HepG2 (cell line): ENCODE measurements at regions not wholly inside any gene's neighbourhood (a gene's known extent, or its start where the extent isn't known, plus 50 kb on each side); places are given as distances from the start of the nearest gene placed in this dataset.

ENCODE experiments used
- ATAC-seq: fragments of 200-7000 bp; cut with Tn5 transposase; 3 replicates; pipeline ENCODE4 v1.9.1; 2020; ENCODE audit warnings: mild to moderate bottlenecking, moderate library complexity
- BruUV-seq: library from RNA; stranded (reverse); fragments of 400-500 nt; replicated peaks from 2 replicates; lab custom pipeline; 2021; lab: Mats Ljungman, UMichigan
- CTCF ChIA-PET: fragments of 300-600 bp; formaldehyde crosslinking; extraction: SDS; loops from one replicate; lab custom pipeline; 2021; ENCODE audit warnings: low total read pairs, inconsistent platforms, low intra/inter-chr PET ratio; lab: Yijun Ruan, JAX
- POLR2A ChIA-PET: fragments of 350-600 bp; sonication (Branson Sonifier 250); formaldehyde crosslinking; loops from one replicate; lab custom pipeline; 2020; ENCODE audit warnings: antibody characterized with exemption, inconsistent platforms; lab: Yijun Ruan, JAX
- DNase-seq: peaks from one replicate; pipeline ENCODE4 v3.0.0-alpha.2; 2015; ENCODE audit warnings: low spot score
- FAIRE-seq: peaks from 3 replicates; lab custom pipeline; 2011; peaks lifted over from hg19 to GRCh38; lab: Jason Lieb, UNC
- H2AFZ ChIP-seq: one replicate; pipeline ENCODE4 v1.6.1; 2011; ENCODE audit warnings: low read length, inconsistent platforms
- H3K27ac ChIP-seq: fragments of 300-600 bp; 3 replicates; pipeline ENCODE4 v1.8.0; 2011; ENCODE audit warnings: mixed run types, mild to moderate bottlenecking, mixed read lengths, low read length, inconsistent platforms; ENCODE audit not compliant: insufficient read depth; ENCODE audit errors: extremely low read length
- H3K27me3 ChIP-seq, 2 experiments: fragments of 200-600 bp in 1 of 2; 2 replicates in 1 of 2; 3 replicates in 1 of 2; pipeline versions ENCODE4 v1.6.0 to v1.8.0; 2011; ENCODE audit warnings: low read length in 2 of 2, mild to moderate bottlenecking in 2 of 2, moderate library complexity in 2 of 2, inconsistent platforms in 1 of 2; ENCODE audit not compliant: insufficient read depth in 2 of 2, control insufficient read depth in 1 of 2
- H3K36me3 ChIP-seq, 2 experiments: fragments of 200-600 bp in 1 of 2; replicated peaks in 1 of 2; 2 replicates in 1 of 2; 3 replicates in 1 of 2; pipeline versions ENCODE4 v1.5.1 to v1.8.0; 2011; ENCODE audit warnings: low read length in 2 of 2, inconsistent platforms in 1 of 2; ENCODE audit not compliant: insufficient read depth in 2 of 2, control insufficient read depth in 1 of 2
- H3K4me1 ChIP-seq: 2 replicates; pipeline ENCODE4 v1.5.1; 2012; ENCODE audit warnings: low read length, inconsistent platforms; ENCODE audit not compliant: insufficient read depth
- H3K4me2 ChIP-seq: 2 replicates; pipeline ENCODE4 v1.6.0; 2011; ENCODE audit warnings: low read depth, low read length, inconsistent platforms
- H3K4me3 ChIP-seq, 3 experiments: fragments of 200-600 bp in 1 of 3; sonication (generic), shearing (Covaris generic) in 1 of 3; replicated peaks in 1 of 3; 2 replicates each; pipeline ENCODE4 v1.5.1; 2011 to 2016; ENCODE audit warnings: low read length in 3 of 3, inconsistent platforms in 2 of 3, low read depth in 2 of 3, mild to moderate bottlenecking in 2 of 3, control low read depth in 1 of 3, mixed read lengths in 1 of 3; ENCODE audit not compliant: insufficient read depth in 1 of 3
- H3K79me2 ChIP-seq: one replicate; pipeline ENCODE4 v1.6.1; 2011; ENCODE audit warnings: low read length, inconsistent platforms; ENCODE audit not compliant: insufficient read depth
- H3K9ac ChIP-seq: 2 replicates; pipeline ENCODE4 v1.6.0; 2011; ENCODE audit warnings: mild to moderate bottlenecking, low read depth, low read length, inconsistent platforms; ENCODE audit not compliant: insufficient read depth
- H3K9me3 ChIP-seq: 2 replicates; pipeline ENCODE4 v1.5.1; 2012; ENCODE audit warnings: mild to moderate bottlenecking, low read length
- H4K20me1 ChIP-seq: 2 replicates; pipeline ENCODE4 v1.6.0; 2011; ENCODE audit warnings: inconsistent platforms, mild to moderate bottlenecking, low read length, moderate library complexity; ENCODE audit not compliant: insufficient read depth
- DR1 ChIP-seq: sonication (generic); formaldehyde crosslinking; IDR thresholded peaks from 2 replicates; pipeline ENCODE4 v1.8.0; 2021; ENCODE audit warnings: mild to moderate bottlenecking, missing genetic modification reagents, inconsistent platforms
- GATAD1 ChIP-seq: IDR thresholded peaks from 2 replicates; pipeline ENCODE4 v1.6.1; 2016; ENCODE audit warnings: missing genetic modification reagents, missing compliant biosample characterization
- HBP1 ChIP-seq: IDR thresholded peaks from 2 replicates; pipeline ENCODE4 v1.6.1; 2016; ENCODE audit warnings: low read depth, control low read depth
- JDP2 ChIP-seq: sonication (generic); formaldehyde crosslinking; IDR thresholded peaks from 2 replicates; pipeline ENCODE4 v1.8.1; 2022; ENCODE audit warnings: missing genetic modification reagents, borderline replicate concordance
- KLF11 ChIP-seq: IDR thresholded peaks from 2 replicates; pipeline ENCODE4 v1.6.1; 2016; ENCODE audit warnings: missing compliant biosample characterization
- MEIS1 ChIP-seq: sonication (generic); formaldehyde crosslinking; IDR thresholded peaks from 2 replicates; pipeline ENCODE4 v1.9.0; 2021; ENCODE audit warnings: mild to moderate bottlenecking, missing genetic modification reagents, moderate library complexity, borderline replicate concordance
- NCOA5 ChIP-seq: sonication (generic); formaldehyde crosslinking; IDR thresholded peaks from 2 replicates; pipeline ENCODE4 v1.4.0; 2020; ENCODE audit warnings: missing genetic modification reagents
- PLRG1 ChIP-seq: fragments of 450-650 bp; conservative IDR thresholded peaks from 2 replicates; pipeline ENCODE4 v1.6.1; 2016
- RCOR2 ChIP-seq: IDR thresholded peaks from 2 replicates; pipeline ENCODE4 v1.6.1; 2016; ENCODE audit warnings: missing biosample characterization, missing genetic modification reagents
- SOX6 ChIP-seq, 2 experiments: fragments of 450-650 bp in 1 of 2; sonication (generic) in 1 of 2; formaldehyde crosslinking in 1 of 2; IDR thresholded peaks; 2 replicates each; pipeline versions ENCODE4 v1.4.0 to v1.6.1; 2017 to 2020; ENCODE audit warnings: antibody characterized with exemption in 1 of 2, mild to moderate bottlenecking in 1 of 2, missing genetic modification reagents in 1 of 2
- TBX3 ChIP-seq: fragments of 450-650 bp; IDR thresholded peaks from 2 replicates; pipeline ENCODE4 v1.6.1; 2017; ENCODE audit warnings: antibody characterized with exemption, mild to moderate bottlenecking, inconsistent platforms, borderline replicate concordance
- TGIF2 ChIP-seq: IDR thresholded peaks from 2 replicates; pipeline ENCODE4 v1.6.1; 2016; ENCODE audit warnings: control low read depth, missing compliant biosample characterization
- ZNF251 ChIP-seq: sonication (generic); formaldehyde crosslinking; IDR thresholded peaks from 2 replicates; pipeline ENCODE4 v1.9.0; 2021; ENCODE audit warnings: mild to moderate bottlenecking, missing genetic modification reagents
- ZNF569 ChIP-seq: sonication (generic); formaldehyde crosslinking; IDR thresholded peaks from 2 replicates; pipeline ENCODE4 v1.5.0; 2020; ENCODE audit warnings: mild to moderate bottlenecking, missing genetic modification reagents, moderate library complexity, borderline replicate concordance
- ZNF7 ChIP-seq: IDR thresholded peaks from 2 replicates; pipeline ENCODE4 v1.6.1; 2016; ENCODE audit warnings: missing biosample characterization, missing genetic modification reagents
- WGBS: methylation state at CpG from one replicate; pipeline ENCODE4 v1.1.6; 2017; ENCODE audit warnings: low lambda C conversion rate; 5-methylcytosine and 5-hydroxymethylcytosine counted together
- in situ Hi-C: cut with HindIII; loops from 2 replicates; pipeline ENCODE4 v1.10.0; 2017; ENCODE audit warnings: low pct_unique_long_range_greater_than_20kb; ENCODE audit not compliant: extremely low pct_ligation_motif_present
- intact Hi-C: fragments of 100-400 bp; cut with micrococcal nuclease; formaldehyde crosslinking; loops from one replicate; pipeline ENCODE4 v1.10.0; 2022; ENCODE audit not compliant: unreplicated experiment
- TF ChIP-seq, protein P1 (sequence below): sonication (generic); formaldehyde crosslinking; IDR thresholded peaks from 2 replicates; pipeline ENCODE4 v1.8.1; 2022; ENCODE audit warnings: low read depth, mild to moderate bottlenecking, missing genetic modification reagents
- TF ChIP-seq, protein P2 (sequence below): sonication (generic); formaldehyde crosslinking; IDR thresholded peaks from 2 replicates; pipeline ENCODE4 v1.8.0; 2022; ENCODE audit warnings: missing genetic modification reagents, low read depth, mild to moderate bottlenecking, borderline replicate concordance
- TF ChIP-seq, protein P3 (sequence below): sonication (generic); formaldehyde crosslinking; IDR thresholded peaks from 2 replicates; pipeline ENCODE4; 2020; ENCODE audit warnings: missing genetic modification reagents, mild to moderate bottlenecking, borderline replicate concordance

- peaks cover 50% of the 10 kb centered on the region for H3K9me3 ChIP-seq
- CTCF ChIA-PET: no interaction called here
- no peak overlapping the region for H3K4me2 ChIP-seq
- no peak for TF ChIP-seq DR1 (CRISPR knock-in tag)
- TF ChIP-seq PLRG1: no peak
- TF ChIP-seq GATAD1 (CRISPR knock-in tag): no peak
- no peak for TF ChIP-seq ZNF7 (CRISPR knock-in tag)
- no peak for TF ChIP-seq ZNF251 (CRISPR knock-in tag)
- no peak for TF ChIP-seq ZNF569
- TF ChIP-seq RCOR2 (CRISPR knock-in tag): no peak
- no peak for TF ChIP-seq HBP1 (CRISPR knock-in tag)
- TF ChIP-seq, protein P1, sequence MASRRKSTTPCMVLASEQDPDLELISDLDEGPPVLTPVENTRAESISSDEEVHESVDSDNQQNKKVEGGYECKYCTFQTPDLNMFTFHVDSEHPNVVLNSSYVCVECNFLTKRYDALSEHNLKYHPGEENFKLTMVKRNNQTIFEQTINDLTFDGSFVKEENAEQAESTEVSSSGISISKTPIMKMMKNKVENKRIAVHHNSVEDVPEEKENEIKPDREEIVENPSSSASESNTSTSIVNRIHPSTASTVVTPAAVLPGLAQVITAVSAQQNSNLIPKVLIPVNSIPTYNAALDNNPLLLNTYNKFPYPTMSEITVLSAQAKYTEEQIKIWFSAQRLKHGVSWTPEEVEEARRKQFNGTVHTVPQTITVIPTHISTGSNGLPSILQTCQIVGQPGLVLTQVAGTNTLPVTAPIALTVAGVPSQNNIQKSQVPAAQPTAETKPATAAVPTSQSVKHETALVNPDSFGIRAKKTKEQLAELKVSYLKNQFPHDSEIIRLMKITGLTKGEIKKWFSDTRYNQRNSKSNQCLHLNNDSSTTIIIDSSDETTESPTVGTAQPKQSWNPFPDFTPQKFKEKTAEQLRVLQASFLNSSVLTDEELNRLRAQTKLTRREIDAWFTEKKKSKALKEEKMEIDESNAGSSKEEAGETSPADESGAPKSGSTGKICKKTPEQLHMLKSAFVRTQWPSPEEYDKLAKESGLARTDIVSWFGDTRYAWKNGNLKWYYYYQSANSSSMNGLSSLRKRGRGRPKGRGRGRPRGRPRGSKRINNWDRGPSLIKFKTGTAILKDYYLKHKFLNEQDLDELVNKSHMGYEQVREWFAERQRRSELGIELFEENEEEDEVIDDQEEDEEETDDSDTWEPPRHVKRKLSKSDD (CRISPR knock-in tag): no peak
- TF ChIP-seq, protein P2, sequence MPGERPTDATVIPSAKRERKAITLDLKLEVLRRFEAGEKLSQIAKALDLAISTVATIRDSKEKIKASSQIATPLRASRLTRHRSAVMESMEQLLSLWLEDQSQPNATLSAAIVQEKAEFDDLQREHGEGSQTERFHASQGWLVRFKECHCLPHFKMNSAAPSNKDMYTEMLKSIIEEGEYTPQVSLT: no peak
- TF ChIP-seq TGIF2: no peak
- TF ChIP-seq KLF11 (CRISPR knock-in tag): no peak
- no peak for TF ChIP-seq NCOA5
- TF ChIP-seq, protein P3, sequence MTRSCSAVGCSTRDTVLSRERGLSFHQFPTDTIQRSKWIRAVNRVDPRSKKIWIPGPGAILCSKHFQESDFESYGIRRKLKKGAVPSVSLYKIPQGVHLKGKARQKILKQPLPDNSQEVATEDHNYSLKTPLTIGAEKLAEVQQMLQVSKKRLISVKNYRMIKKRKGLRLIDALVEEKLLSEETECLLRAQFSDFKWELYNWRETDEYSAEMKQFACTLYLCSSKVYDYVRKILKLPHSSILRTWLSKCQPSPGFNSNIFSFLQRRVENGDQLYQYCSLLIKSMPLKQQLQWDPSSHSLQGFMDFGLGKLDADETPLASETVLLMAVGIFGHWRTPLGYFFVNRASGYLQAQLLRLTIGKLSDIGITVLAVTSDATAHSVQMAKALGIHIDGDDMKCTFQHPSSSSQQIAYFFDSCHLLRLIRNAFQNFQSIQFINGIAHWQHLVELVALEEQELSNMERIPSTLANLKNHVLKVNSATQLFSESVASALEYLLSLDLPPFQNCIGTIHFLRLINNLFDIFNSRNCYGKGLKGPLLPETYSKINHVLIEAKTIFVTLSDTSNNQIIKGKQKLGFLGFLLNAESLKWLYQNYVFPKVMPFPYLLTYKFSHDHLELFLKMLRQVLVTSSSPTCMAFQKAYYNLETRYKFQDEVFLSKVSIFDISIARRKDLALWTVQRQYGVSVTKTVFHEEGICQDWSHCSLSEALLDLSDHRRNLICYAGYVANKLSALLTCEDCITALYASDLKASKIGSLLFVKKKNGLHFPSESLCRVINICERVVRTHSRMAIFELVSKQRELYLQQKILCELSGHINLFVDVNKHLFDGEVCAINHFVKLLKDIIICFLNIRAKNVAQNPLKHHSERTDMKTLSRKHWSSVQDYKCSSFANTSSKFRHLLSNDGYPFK (CRISPR knock-in tag): no peak
- no peak for TF ChIP-seq SOX6 (IDR thresholded peaks at IDR 0.05)
- TF ChIP-seq SOX6 (CRISPR knock-in tag; IDR thresholded peaks at IDR 0.05): no peak
- no peak for TF ChIP-seq TBX3
- no peak for TF ChIP-seq JDP2 (CRISPR knock-in tag)
- no peak for TF ChIP-seq MEIS1 (CRISPR knock-in tag)
- TF ChIP-seq, all 625 proteins: peak for 0
- Histone ChIP-seq H3K79me2 (no peaks in the 10 kb centered on the region), H3K4me1 (no peaks in the 10 kb centered on the region), H3K27me3 (no peaks in the 10 kb centered on the region), H3K4me3 (no peak overlapping the region), H2AFZ (no peak overlapping the region), H3K9ac (no peak overlapping the region), H3K27ac (no peak overlapping the region), H4K20me1 (no peaks in the 10 kb centered on the region), H3K36me3 (no peaks in the 10 kb centered on the region)
- no TSS peak for BruUV-seq
- 4% methylated on average over 2 of the region's 2 CpGs for WGBS
- POLR2A ChIA-PET: no interaction called here
- DNase-seq (no peak), FAIRE-seq (no peak), ATAC-seq (no peak)
- intact Hi-C loops (no loop called here), in situ Hi-C loops (no loop called here)
Observed at GRCh38 chr2:82675186-82675585, 1783.9 kb downstream of the SUCLG1 start.
